ENCODE measurements at regions not wholly inside any gene's neighbourhood (a gene's known extent, or its start where the extent isn't known, plus 50 kb on each side); places are given as distances from the start of the nearest gene placed in this dataset.
"Not testable (repeated sequence)": the region's sequence is repeated elsewhere in the genome, so short reads cannot be mapped to it uniquely, and the experiment has no call there.

DNA sequence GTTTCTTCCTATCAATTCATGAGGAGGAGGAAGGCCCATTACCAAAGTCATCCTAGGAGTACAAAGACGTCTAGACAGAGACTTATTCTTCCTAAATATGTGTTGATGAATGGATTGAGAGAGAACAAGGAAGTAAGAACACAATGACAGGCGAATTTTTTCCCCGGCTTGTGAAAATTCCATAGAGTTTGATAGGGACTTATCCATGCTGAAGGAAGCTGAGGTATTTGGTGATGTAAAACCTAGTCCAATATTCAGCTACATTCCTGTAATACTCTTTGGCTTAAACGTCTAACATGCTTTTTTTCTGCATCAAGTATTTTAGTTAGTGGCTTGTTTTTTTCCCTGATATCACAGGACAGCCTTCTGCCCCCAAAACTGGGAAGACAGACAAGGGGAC, 121.9 kb upstream of the MYT1L start:
- H3K4me1 ChIP-seq (ENCODE audit: control insufficient read depth in 4 of 4, insufficient read depth in 4 of 4, low read length in 3 of 4) = no peaks in the 10 kb centered on the region
- no peak overlapping the region for H3K4me3 ChIP-seq (ENCODE audit: low read depth in 1 of 3, low read length in 3 of 3)
- 47% methylated on average over 4 of the region's 4 CpGs for WGBS
- no peaks in the 10 kb centered on the region for H3K36me3 ChIP-seq (ENCODE audit: control insufficient read depth in 4 of 4, insufficient read depth in 3 of 4, low read depth in 1 of 4, low read length in 3 of 4)
- no peaks in the 10 kb centered on the region for H3K9me3 ChIP-seq (ENCODE audit: control insufficient read depth in 4 of 4, low read length in 3 of 4)
- H3K27me3 ChIP-seq (ENCODE audit: control insufficient read depth in 4 of 4, insufficient read depth in 4 of 4, low read length in 3 of 4) = peaks cover 0 to 3% (median 0%) of the 10 kb centered on the region in 4 donors
- no peak overlapping the region for H3K9ac ChIP-seq (ENCODE audit: low read depth in 1 of 2, low read length in 2 of 2)
- no peak overlapping the region for H3K27ac ChIP-seq (ENCODE audit: low read depth in 1 of 2, low read length in 2 of 2)
- no peak for TF ChIP-seq RAD21 (IDR thresholded peaks at IDR 0.05)
- no peak for TF ChIP-seq MAX (IDR thresholded peaks at IDR 0.05)
- TF ChIP-seq SP1 (IDR thresholded peaks at IDR 0.05) = no peak
- TF ChIP-seq ATF3 (IDR thresholded peaks at IDR 0.05) = no peak
- no peak for TF ChIP-seq GABPA (IDR thresholded peaks at IDR 0.05 in 1 of 2, conservative IDR thresholded peaks at IDR 0.05 in 1 of 2)
- no peak for TF ChIP-seq EGR1 (IDR thresholded peaks at IDR 0.05; ENCODE audit: low read depth in 2 of 2)
- TF ChIP-seq, protein P1, sequence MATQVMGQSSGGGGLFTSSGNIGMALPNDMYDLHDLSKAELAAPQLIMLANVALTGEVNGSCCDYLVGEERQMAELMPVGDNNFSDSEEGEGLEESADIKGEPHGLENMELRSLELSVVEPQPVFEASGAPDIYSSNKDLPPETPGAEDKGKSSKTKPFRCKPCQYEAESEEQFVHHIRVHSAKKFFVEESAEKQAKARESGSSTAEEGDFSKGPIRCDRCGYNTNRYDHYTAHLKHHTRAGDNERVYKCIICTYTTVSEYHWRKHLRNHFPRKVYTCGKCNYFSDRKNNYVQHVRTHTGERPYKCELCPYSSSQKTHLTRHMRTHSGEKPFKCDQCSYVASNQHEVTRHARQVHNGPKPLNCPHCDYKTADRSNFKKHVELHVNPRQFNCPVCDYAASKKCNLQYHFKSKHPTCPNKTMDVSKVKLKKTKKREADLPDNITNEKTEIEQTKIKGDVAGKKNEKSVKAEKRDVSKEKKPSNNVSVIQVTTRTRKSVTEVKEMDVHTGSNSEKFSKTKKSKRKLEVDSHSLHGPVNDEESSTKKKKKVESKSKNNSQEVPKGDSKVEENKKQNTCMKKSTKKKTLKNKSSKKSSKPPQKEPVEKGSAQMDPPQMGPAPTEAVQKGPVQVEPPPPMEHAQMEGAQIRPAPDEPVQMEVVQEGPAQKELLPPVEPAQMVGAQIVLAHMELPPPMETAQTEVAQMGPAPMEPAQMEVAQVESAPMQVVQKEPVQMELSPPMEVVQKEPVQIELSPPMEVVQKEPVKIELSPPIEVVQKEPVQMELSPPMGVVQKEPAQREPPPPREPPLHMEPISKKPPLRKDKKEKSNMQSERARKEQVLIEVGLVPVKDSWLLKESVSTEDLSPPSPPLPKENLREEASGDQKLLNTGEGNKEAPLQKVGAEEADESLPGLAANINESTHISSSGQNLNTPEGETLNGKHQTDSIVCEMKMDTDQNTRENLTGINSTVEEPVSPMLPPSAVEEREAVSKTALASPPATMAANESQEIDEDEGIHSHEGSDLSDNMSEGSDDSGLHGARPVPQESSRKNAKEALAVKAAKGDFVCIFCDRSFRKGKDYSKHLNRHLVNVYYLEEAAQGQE (IDR thresholded peaks at IDR 0.05) = no peak
- TF ChIP-seq CTCF (IDR thresholded peaks at IDR 0.05; ENCODE audit: low read depth, low read length, missing input control) = no peak
- TF ChIP-seq, protein P2, sequence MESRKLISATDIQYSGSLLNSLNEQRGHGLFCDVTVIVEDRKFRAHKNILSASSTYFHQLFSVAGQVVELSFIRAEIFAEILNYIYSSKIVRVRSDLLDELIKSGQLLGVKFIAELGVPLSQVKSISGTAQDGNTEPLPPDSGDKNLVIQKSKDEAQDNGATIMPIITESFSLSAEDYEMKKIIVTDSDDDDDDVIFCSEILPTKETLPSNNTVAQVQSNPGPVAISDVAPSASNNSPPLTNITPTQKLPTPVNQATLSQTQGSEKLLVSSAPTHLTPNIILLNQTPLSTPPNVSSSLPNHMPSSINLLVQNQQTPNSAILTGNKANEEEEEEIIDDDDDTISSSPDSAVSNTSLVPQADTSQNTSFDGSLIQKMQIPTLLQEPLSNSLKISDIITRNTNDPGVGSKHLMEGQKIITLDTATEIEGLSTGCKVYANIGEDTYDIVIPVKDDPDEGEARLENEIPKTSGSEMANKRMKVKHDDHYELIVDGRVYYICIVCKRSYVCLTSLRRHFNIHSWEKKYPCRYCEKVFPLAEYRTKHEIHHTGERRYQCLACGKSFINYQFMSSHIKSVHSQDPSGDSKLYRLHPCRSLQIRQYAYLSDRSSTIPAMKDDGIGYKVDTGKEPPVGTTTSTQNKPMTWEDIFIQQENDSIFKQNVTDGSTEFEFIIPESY (IDR thresholded peaks at IDR 0.05) = no peak
- TF ChIP-seq YY1 (IDR thresholded peaks at IDR 0.05) = no peak
- TF ChIP-seq HNF4A (conservative IDR thresholded peaks at IDR 0.05) = no peak
- no peak for TF ChIP-seq RXRA (IDR thresholded peaks at IDR 0.05)
- no peak for TF ChIP-seq JUND (IDR thresholded peaks at IDR 0.05)
- TF ChIP-seq FOXA1 (IDR thresholded peaks at IDR 0.05) = no peak
- no peak for TF ChIP-seq HNF4G (IDR thresholded peaks at IDR 0.05)
- TF ChIP-seq FOXA2 (IDR thresholded peaks at IDR 0.05) = no peak
- TF ChIP-seq TAF1 (conservative IDR thresholded peaks at IDR 0.05) = no peak
- DNase-seq (ENCODE audit: low spot score) = no peak

- WGBS = 75% methylated on average over 4 of the region's 4 CpGs
These were observed 120.2 kb upstream of the MYT1L start for GRCh38 chr2:2451275-2451674.

More at GRCh38 chr2:2451275-2451674, 120.2 kb upstream of the MYT1L start:
- not testable (repeated sequence) for H3K27me3 ChIP-seq (ENCODE audit: control insufficient read depth in 4 of 4, insufficient read depth in 4 of 4, low read length in 3 of 4); DNase-seq (ENCODE audit: low spot score); H3K9ac ChIP-seq (ENCODE audit: low read depth in 1 of 2, low read length in 2 of 2); H3K9me3 ChIP-seq (ENCODE audit: control insufficient read depth in 4 of 4, low read length in 3 of 4); H3K27ac ChIP-seq (ENCODE audit: low read depth in 1 of 2, low read length in 2 of 2); H3K4me1 ChIP-seq (ENCODE audit: control insufficient read depth in 4 of 4, insufficient read depth in 4 of 4, low read length in 3 of 4); H3K36me3 ChIP-seq (ENCODE audit: control insufficient read depth in 4 of 4, insufficient read depth in 3 of 4, low read depth in 1 of 4, low read length in 3 of 4); H3K4me3 ChIP-seq (ENCODE audit: low read depth in 1 of 3, low read length in 3 of 3)

Data from liver (tissue), 8 donors.